ENCODE measurements at regions not wholly inside any gene's neighbourhood (a gene's known extent, or its start where the extent isn't known, plus 50 kb on each side); places are given as distances from the start of the nearest gene placed in this dataset.

DNA sequence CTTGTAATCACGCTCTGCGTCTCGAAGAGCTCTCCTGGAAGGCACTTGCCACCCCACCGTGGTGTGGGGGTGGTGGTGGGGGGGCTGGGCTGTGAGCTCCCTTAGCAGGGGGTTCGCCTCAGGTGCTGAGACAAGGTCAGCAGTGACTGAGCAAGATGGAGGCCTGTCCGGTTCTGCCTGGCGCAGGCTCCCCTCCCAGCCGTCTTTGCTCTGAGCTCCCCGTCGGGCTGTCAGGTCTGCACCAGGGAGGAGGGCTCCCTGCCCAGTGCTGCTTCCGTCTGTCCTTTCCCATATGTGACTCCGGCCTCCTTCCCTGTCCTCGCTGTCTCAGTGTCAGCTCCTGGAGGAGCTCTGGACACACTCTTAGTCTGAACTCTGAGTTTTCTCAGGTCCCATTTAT is 80.0 kb downstream of the PLXNA1 start:
- Histone ChIP-seq H3K36me3 (ENCODE audit: insufficient read depth, low read length) (no peaks in the 10 kb centered on the region), H3K27ac (ENCODE audit: low read depth, low read length) (no peak overlapping the region), H3K4me3 (ENCODE audit: low read depth, low read length) (no peak overlapping the region), H3K27me3 (ENCODE audit: insufficient read depth, low read length) (peaks cover 25% of the 10 kb centered on the region), H3K79me2 (ENCODE audit: control insufficient read depth, insufficient read depth, low read length, unreplicated experiment) (no peaks in the 10 kb centered on the region), H3K4me1 (ENCODE audit: control insufficient read depth, insufficient read depth, low read length, unreplicated experiment) (peaks cover 6% of the 10 kb centered on the region), H2AFZ (ENCODE audit: low read length, unreplicated experiment) (no peak overlapping the region)

DNA sequence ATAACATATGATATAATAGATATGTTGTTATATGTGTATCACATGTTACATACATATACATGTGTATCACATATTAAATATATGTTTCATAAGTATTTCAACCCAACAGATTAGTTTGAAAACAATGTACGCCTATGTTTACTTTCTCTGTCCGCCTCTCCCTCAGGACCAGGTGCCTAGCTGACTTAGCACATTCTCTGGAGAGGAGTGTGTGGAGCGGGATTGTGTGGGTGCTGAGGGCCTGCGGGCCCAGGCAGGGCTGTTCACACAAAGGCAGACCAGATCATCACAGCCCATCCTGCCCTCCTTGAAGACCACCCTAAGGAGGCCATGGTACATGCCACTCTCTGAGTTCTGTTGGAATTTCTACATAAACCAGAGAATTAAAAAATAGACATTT is 81.0 kb downstream of the PLXNA1 start:
- no peaks in the 10 kb centered on the region for H3K79me2 ChIP-seq (ENCODE audit: control insufficient read depth, insufficient read depth, low read length, unreplicated experiment)
- no peaks in the 10 kb centered on the region for H3K36me3 ChIP-seq (ENCODE audit: insufficient read depth, low read length)
- H3K27ac ChIP-seq (ENCODE audit: low read depth, low read length): no peak overlapping the region
- peaks cover 17% of the 10 kb centered on the region for H3K27me3 ChIP-seq (ENCODE audit: insufficient read depth, low read length)
- peaks cover 6% of the 10 kb centered on the region for H3K4me1 ChIP-seq (ENCODE audit: control insufficient read depth, insufficient read depth, low read length, unreplicated experiment)
- no peak overlapping the region for H2AFZ ChIP-seq (ENCODE audit: low read length, unreplicated experiment)
- H3K4me3 ChIP-seq (ENCODE audit: low read depth, low read length): no peak overlapping the region

DNA sequence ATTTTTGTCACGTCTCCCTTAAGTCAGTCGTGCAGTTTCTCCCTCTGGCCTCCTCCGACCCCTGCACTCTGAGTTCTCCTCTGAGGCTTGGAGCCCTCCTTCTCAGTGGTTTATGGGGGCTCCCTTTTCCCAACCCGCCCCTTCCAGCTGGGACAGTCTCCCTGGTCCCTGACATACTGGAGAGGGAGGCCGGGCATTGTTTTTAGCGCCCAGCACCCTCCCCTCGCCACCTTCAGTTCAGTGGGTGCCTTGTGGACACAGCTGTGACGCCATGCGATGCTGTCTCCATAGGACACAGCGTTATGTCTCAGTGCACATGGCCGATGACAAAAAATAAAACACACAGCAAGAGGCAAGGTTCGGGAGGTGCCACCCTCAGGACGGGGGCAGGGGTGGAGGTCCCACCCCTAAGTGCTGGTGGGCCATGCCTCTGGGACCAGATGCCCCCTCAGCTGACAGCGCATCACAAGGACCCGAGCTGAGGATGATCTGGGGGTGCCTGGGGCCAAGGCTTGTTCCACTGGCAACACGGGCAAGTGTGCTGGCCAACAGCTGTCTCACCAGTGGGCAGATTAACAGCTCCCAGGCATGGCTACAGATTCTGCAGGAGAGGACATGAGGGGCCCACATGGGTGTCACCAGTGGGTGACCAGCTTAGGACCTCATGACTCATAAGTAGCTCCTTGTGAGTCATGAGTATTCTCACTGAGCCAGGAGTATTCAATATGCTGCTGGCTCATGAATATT is 81.6 kb downstream of the PLXNA1 start:
- no peaks in the 10 kb centered on the region for H3K36me3 ChIP-seq (ENCODE audit: insufficient read depth, low read length)
- H3K79me2 ChIP-seq (ENCODE audit: control insufficient read depth, insufficient read depth, low read length, unreplicated experiment): no peaks in the 10 kb centered on the region
- H3K4me3 ChIP-seq (ENCODE audit: low read depth, low read length): no peak overlapping the region
- peaks cover 6% of the 10 kb centered on the region for H3K4me1 ChIP-seq (ENCODE audit: control insufficient read depth, insufficient read depth, low read length, unreplicated experiment)
- no peak overlapping the region for H3K27ac ChIP-seq (ENCODE audit: low read depth, low read length)
- peaks cover 11% of the 10 kb centered on the region for H3K27me3 ChIP-seq (ENCODE audit: insufficient read depth, low read length)
- no peak overlapping the region for H2AFZ ChIP-seq (ENCODE audit: low read length, unreplicated experiment)

DNA sequence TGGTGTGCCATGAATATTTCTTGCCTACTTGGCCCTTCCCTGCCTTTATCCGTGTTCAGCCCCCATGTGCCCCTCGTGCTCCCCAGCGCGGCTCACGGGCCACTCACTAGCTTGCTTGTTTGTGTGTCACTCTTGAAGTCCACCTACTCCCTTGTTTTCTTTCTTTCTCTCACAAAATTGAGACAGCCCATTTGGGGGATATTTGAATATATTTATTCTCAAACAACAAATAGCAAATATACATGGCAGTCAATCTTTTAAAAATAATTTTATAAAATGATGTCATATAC is 82.2 kb downstream of the PLXNA1 start:
- Histone ChIP-seq H3K27ac (ENCODE audit: low read depth, low read length) (no peak overlapping the region), H3K27me3 (ENCODE audit: insufficient read depth, low read length) (peaks cover 10% of the 10 kb centered on the region), H3K79me2 (ENCODE audit: control insufficient read depth, insufficient read depth, low read length, unreplicated experiment) (no peaks in the 10 kb centered on the region), H2AFZ (ENCODE audit: low read length, unreplicated experiment) (no peak overlapping the region), H3K4me3 (ENCODE audit: low read depth, low read length) (no peak overlapping the region), H3K4me1 (ENCODE audit: control insufficient read depth, insufficient read depth, low read length, unreplicated experiment) (peaks cover 6% of the 10 kb centered on the region), H3K36me3 (ENCODE audit: insufficient read depth, low read length) (no peaks in the 10 kb centered on the region)

DNA sequence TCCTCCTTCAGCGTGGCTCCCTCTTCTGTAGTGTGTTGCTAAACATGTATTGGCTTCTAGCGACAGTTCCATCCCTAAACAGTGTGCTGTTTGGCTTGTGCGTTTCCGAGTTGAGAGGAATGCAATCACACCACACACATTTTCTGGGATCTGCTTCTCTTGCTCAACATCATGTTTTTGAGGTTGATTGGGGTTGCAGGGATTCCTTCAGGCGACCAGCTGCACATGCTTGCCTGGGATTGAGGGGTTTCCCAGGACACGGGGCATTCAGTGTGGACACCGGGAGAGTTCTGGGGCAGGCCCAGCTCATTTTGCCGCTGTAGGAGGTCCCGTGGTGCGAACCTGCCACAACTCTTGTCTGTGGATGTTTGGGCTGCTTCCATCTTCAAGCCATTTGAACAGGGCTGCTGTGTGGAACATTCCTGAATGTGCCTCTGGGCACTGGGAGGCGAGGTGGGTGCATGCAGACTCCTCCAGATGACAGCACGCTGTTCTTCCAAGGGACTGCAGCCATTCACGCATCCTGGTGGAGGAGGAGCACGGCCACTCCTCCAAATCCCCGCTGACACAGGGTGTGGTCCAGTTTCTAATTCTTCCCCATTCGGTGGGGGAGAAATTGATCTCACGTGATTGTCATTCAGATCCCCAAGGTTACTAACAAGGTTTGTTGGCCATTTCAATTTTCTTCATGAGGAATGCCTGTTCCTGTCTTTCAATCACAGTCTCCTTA is 82.8 kb downstream of the PLXNA1 start:
- Histone ChIP-seq H3K27ac (ENCODE audit: low read depth, low read length) (no peak overlapping the region), H3K27me3 (ENCODE audit: insufficient read depth, low read length) (peaks cover 9% of the 10 kb centered on the region), H3K79me2 (ENCODE audit: control insufficient read depth, insufficient read depth, low read length, unreplicated experiment) (no peaks in the 10 kb centered on the region), H3K36me3 (ENCODE audit: insufficient read depth, low read length) (no peaks in the 10 kb centered on the region), H3K4me3 (ENCODE audit: low read depth, low read length) (no peak overlapping the region), H3K4me1 (ENCODE audit: control insufficient read depth, insufficient read depth, low read length, unreplicated experiment) (peaks cover 6% of the 10 kb centered on the region), H2AFZ (ENCODE audit: low read length, unreplicated experiment) (no peak overlapping the region)

DNA sequence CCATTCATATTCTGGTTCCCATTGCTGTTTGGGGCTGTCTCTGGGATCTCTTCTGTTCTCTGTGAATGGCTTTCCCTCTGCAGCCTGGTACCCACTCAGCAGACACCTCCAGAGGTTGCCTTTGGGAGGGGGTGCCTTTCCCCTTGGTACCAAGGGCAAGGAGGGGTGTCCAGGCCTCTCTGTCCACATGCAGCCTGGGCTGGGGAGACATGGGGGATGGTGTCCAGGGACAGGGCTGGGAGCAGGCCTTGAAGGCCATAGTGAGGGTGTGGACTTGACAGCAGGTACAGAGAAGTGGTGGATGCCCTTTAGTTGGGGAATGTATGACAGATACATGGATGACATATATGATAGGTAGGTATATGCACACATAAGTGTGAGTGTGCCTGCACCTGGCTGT is 83.7 kb downstream of the PLXNA1 start:
- no peak overlapping the region for H2AFZ ChIP-seq (ENCODE audit: low read length, unreplicated experiment)
- no peaks in the 10 kb centered on the region for H3K79me2 ChIP-seq (ENCODE audit: control insufficient read depth, insufficient read depth, low read length, unreplicated experiment)
- H3K27ac ChIP-seq (ENCODE audit: low read depth, low read length): no peak overlapping the region
- peaks cover 14% of the 10 kb centered on the region for H3K27me3 ChIP-seq (ENCODE audit: insufficient read depth, low read length)
- no peaks in the 10 kb centered on the region for H3K36me3 ChIP-seq (ENCODE audit: insufficient read depth, low read length)
- peaks cover 6% of the 10 kb centered on the region for H3K4me1 ChIP-seq (ENCODE audit: control insufficient read depth, insufficient read depth, low read length, unreplicated experiment)
- no peak overlapping the region for H3K4me3 ChIP-seq (ENCODE audit: low read depth, low read length)

DNA sequence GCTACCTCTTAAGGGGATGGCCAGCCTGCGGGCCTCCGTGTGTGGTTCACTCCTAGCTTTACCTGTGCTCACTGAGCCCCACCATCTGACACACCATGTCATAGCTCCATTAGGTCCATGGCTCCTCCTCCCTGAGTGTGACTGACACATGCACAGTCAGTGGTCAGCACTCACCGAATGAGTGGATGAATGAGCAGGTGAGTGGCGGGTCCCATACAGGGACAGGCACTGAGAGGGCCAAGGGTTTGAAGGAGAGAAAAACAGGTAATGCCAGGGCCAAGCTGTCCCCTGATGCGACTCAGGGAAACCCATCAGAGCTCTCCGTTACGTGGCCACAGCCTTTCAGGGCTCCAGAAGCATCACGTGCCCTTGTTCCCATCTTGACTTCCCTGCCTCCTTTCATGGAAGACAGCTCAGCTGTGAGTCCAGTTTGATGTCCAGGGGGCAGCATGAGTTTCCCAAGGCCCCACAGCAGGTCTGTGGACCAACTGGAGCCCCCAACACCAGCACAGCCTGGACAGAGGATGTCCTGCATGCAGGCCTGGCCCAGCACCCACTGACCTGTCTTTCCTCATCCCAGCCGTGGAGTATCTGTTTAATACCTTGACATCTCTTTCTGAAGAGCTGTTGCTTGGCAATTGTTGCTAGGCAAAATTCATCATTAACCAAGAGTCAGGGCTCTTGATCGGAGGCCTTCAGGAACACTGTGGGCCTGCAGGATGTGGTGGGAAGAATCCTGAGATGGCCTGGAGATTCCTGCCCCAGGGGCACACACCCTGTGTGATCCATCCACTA is 84.4 kb downstream of the PLXNA1 start:
- H2AFZ ChIP-seq (ENCODE audit: low read length, unreplicated experiment): no peak overlapping the region
- H3K4me1 ChIP-seq (ENCODE audit: control insufficient read depth, insufficient read depth, low read length, unreplicated experiment): peaks cover 6% of the 10 kb centered on the region
- H3K4me3 ChIP-seq (ENCODE audit: low read depth, low read length): no peak overlapping the region

DNA sequence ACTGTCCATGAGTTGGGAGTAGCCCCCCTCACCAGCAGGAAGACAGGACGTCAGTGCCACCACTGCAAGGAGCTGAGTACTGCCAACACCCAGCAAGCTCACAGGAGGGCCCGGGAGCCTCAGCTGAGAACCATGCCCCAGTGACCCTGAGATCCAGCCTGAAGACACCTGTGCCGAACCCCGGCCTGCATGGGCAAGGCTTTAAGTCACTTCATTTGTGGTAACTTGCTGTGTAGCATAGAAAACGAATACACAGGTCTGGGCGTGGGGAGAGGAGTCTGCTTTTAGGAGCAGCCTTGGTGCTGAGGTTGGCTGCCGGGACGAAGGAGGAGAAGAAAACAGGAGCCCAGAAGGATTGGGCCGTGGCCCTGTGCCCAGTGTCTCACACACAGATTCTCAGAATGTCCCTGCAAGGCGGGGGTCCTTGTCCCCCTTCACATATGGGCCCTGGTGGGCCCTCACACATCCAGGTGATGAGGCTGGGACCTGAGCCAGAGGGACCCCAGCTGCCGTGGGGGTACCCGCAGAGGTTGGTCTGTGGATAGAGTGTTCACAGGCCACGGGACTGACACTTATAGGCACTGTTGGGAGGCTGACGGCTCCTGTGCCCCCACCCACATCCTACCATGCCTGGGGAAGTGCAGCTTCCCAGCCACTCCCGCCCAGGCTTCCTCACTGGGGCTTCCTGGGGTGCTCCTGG is 85.3 kb downstream of the PLXNA1 start:
- H3K27me3 ChIP-seq (ENCODE audit: insufficient read depth, low read length): peaks cover 25% of the 10 kb centered on the region
- H3K27ac ChIP-seq (ENCODE audit: low read depth, low read length): no peak overlapping the region
- H2AFZ ChIP-seq (ENCODE audit: low read length, unreplicated experiment): no peak overlapping the region
- H3K4me1 ChIP-seq (ENCODE audit: control insufficient read depth, insufficient read depth, low read length, unreplicated experiment): peaks cover 6% of the 10 kb centered on the region
- no peaks in the 10 kb centered on the region for H3K79me2 ChIP-seq (ENCODE audit: control insufficient read depth, insufficient read depth, low read length, unreplicated experiment)
- no peaks in the 10 kb centered on the region for H3K36me3 ChIP-seq (ENCODE audit: insufficient read depth, low read length)
- H3K4me3 ChIP-seq (ENCODE audit: low read depth, low read length): no peak overlapping the region

More for the DNA sequence above, 84.4 kb downstream of the PLXNA1 start:
- no peaks in the 10 kb centered on the region for H3K79me2 ChIP-seq (ENCODE audit: control insufficient read depth, insufficient read depth, low read length, unreplicated experiment)
- H3K27ac ChIP-seq (ENCODE audit: low read depth, low read length): no peak overlapping the region
- H3K36me3 ChIP-seq (ENCODE audit: insufficient read depth, low read length): no peaks in the 10 kb centered on the region
- peaks cover 16% of the 10 kb centered on the region for H3K27me3 ChIP-seq (ENCODE audit: insufficient read depth, low read length)

DNA sequence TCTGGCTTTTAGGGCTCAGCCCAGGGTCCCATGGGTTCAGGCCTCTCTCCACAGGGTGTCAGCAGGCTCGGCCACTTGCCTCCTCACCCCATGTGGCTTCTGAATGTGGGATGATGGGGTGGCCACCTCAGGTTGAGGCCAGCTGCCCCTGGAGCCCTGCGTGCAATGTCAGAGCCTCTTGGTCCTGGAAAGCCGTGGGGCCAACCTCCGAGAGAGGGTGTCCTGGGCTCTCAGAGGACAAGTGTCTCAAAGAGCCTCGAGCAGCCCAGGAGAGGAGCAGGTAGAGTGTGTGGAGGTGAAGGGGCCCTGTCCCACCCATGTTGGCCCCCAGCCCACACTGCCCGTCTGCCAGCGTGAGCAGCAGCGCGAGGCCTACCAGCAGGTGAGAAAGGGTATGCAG is 86.0 kb downstream of the PLXNA1 start:
- H2AFZ ChIP-seq (ENCODE audit: low read length, unreplicated experiment): no peak overlapping the region
- peaks cover 27% of the 10 kb centered on the region for H3K27me3 ChIP-seq (ENCODE audit: insufficient read depth, low read length)
- no peak overlapping the region for H3K4me3 ChIP-seq (ENCODE audit: low read depth, low read length)
- H3K27ac ChIP-seq (ENCODE audit: low read depth, low read length): no peak overlapping the region
- peaks cover 6% of the 10 kb centered on the region for H3K4me1 ChIP-seq (ENCODE audit: control insufficient read depth, insufficient read depth, low read length, unreplicated experiment)
- no peaks in the 10 kb centered on the region for H3K79me2 ChIP-seq (ENCODE audit: control insufficient read depth, insufficient read depth, low read length, unreplicated experiment)
- no peaks in the 10 kb centered on the region for H3K36me3 ChIP-seq (ENCODE audit: insufficient read depth, low read length)

DNA sequence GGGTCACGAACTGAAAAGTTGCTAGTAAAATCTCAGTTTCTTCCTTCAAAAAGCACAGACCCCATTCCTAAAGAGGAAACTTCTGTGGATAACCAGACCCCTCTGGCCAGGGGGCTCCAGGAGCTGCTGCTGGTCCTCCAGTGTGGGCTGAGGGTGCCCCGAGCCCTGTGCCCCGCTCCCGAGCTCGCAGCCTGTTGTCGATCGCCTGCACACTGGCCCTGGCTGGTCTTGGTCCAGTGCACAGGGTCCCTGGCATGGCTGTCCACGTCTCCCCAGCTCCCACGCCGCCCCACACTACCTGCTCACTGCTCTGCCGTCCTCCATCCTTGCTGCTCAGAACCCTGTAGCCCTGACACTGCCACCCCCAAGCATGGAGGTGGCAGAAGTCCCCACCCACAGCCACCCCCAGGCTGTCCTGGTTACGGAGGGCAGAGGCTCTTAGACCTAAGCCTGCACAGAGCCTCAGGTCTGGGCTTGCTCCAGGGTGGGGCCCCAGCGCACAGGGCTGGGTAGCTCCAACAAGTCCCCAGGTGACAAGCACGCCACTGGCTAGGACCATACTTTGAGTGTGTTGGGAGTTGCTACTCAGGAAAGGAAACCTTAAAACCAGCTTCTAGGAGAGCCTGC is 87.0 kb downstream of the PLXNA1 start:
- no peaks in the 10 kb centered on the region for H3K79me2 ChIP-seq (ENCODE audit: control insufficient read depth, insufficient read depth, low read length, unreplicated experiment)
- no peak overlapping the region for H2AFZ ChIP-seq (ENCODE audit: low read length, unreplicated experiment)
- no peak overlapping the region for H3K27ac ChIP-seq (ENCODE audit: low read depth, low read length)
- H3K36me3 ChIP-seq (ENCODE audit: insufficient read depth, low read length): no peaks in the 10 kb centered on the region
- peaks cover 3% of the 10 kb centered on the region for H3K4me1 ChIP-seq (ENCODE audit: control insufficient read depth, insufficient read depth, low read length, unreplicated experiment)
- no peak overlapping the region for H3K4me3 ChIP-seq (ENCODE audit: low read depth, low read length)
- H3K27me3 ChIP-seq (ENCODE audit: insufficient read depth, low read length): peaks cover 37% of the 10 kb centered on the region
